NCI-H69 (cell line): ENCODE measurements at regions not wholly inside any gene's neighbourhood (a gene's known extent, or its start where the extent isn't known, plus 50 kb on each side); places are given as distances from the start of the nearest gene placed in this dataset.
A peak's percentile ranks its signal among the peaks of the same experiment; 100 is the strongest.
"Not testable (repeated sequence)": the region's sequence is repeated elsewhere in the genome, so short reads cannot be mapped to it uniquely, and the experiment has no call there.

Source experiments
- DNase-seq: peaks from one replicate; lab custom pipeline; 2025; lab: John Stamatoyannopoulos, UW

DNA sequence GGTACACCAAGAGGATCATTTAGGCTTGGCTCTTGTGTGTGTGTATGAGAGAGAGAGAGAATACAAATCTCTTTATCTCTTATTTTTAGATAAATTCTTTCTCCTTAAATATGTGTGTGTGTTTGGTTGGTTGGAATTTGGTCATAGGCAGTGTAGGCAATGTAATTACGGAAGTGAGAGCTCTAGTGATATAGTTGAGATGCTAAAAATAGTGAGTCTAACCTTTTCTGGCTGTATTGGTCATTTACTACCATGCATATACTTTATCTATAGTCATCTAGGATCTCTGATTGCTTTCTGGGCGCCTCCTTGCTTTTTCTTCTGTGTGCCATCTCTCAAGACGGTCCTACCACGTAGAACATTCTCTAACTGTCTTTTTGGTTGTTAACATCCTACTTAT, 250.2 kb downstream of the NUF2 start:
- DNase-seq: no peak

DNA sequence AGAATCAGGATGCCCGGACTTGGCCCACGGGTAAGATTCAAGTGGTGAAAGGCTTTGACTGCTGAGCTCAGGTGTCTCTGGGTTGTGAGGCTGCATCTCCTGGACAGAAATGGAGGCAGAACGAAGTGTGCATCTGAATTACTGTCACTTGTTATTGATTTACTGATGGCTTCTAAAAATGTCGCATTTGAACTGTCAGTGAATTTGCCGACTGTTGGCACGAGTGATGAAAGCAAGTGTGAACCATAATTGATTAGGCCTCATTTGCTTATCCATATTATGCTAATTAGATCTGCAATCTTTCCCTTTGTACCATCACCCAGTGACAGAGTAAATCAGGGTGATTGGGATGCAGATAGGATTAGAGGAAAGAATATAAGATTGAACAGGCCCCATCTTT, 252.4 kb downstream of the NUF2 start:
- no peak for DNase-seq

DNA sequence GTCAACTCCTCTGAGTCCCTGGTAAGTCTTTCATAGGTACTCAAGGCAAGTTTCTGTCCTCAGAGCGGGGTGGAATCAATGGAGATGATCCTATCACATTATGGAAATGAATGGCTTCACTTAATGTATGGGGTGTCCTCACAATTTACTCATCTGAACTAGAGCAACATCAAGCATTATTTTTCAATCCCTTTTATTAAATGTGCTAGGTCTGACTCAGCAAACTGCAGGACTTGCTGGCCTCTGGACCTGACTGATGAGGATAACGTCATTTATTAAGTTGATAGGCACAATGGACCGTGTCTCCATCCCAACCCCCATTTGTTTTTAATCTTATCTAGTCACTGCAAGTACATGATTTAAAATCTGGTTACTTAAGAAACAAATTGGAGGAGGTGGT, 259.2 kb downstream of the NUF2 start:
- DNase-seq: no peak

DNA sequence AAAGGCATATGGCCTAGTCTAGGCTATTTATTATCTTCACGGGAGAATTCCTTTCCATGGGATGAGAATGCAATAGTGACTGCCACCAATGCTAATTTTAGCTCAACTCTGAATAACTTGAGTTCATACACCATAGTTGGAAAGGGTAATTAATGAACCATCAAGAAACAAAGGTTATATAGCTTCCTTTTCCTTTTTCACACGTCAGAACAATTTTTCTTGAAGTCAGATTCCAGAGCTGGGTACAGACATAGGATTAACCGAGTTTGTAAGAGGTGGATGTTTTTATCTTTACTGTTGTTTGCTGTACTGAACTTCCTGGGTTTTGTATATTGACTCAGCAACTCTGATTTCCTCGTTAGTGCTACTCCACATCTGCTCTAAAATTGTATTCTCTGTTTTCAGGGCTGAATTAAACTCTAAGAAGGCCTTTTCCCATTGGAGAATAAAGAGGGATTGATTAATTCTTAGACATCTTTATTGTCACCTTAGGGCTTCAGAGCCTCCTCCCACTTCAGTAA, 262.0 kb downstream of the NUF2 start:
- peak; percentile 24 for DNase-seq

DNA sequence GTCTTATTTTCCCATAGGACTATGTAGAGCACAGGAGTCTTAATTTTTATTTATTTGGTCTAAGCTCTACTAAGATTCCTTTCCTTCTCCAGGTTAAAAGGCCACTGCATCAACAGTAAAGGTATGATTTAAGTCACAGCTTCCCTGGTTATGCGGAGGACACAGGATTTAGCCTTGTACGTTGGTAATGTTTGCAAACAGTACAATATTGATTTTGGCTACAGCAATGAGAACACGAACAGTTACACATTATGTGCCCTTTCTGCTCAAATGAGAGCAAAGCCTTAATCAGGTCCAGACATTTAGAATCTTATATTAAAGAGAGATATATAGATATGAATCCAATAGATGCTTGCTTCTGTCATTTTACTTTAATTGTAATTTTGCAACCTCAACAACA, 264.0 kb downstream of the NUF2 start:
- no peak for DNase-seq

DNA sequence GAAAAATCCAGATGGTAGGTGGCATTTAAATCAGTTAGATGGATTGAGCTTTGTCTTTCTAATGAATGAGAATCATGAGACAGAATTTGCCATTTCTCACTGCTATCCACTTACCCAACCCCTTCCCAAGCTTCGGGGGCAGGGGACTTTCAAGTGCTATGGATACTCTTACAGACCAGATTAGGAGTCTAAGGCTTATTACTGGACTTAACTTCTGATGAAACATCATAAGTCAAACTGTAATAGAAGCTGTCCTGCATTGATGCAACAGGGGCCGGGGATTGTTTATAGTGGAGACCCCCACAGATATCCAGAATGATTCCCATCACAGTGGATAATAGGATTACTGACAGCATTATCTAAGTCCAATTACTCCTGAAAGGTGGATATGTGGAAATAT, 267.0 kb downstream of the NUF2 start:
- DNase-seq: no peak

DNA sequence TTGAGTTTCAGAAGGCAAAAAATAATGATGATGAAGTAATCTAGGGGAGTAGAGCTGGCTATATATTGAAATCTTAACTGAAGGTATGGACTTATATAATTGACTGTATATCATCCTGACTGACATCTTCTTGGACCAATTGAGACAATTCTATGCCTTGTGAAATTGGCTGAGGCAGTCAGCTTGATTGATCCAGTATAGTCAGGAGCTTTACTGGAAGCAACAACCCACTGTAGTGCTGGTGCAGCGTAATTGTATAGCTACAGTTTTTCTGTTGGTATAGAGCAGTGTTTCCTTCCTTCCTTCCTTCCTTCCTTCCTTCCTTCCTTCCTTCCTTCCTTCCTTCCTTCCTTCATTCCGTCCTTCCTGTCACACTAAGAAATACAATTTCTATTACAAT, 268.0 kb downstream of the NUF2 start:
- DNase-seq: no peak

DNA sequence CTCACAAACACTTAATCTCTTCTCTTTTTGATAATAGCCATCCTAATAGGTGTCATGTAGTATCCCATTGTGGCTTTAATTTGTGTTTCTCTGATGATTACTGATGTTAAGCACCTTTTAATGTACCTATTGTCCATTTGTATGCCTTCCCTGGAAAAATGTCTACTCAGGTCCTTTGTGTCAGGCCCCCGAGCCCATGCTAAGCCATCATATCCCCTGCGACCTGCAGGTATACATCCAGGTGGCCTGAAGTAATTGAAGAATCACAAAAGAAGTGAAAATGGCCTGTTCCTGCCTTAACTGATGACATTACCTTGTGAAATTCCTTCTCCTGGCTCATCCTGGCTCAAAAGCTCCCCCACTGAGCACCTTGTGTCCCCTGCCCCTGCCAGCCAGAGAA, 269.4 kb downstream of the NUF2 start:
- DNase-seq: not testable (repeated sequence)

DNA sequence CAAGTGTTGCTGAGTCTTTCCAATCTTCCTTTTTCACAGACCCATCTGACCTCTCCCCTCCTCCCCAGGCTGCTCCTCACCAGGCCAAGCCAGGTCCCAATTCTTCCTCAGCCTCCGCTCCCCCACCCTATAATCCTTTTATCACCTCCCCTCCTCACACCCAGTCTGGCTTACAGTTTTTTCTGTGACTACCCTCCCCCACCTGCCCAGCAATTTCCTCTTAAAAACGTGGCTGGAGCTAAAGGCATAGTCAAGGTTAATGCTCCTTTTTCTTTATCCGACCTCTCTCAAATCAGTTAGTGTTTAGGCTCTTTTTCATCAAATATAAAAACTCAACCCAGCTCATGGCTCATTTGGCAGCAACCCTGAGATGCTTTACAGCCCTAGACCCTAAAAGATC, 270.9 kb downstream of the NUF2 start:
- not testable (repeated sequence) for DNase-seq

DNA sequence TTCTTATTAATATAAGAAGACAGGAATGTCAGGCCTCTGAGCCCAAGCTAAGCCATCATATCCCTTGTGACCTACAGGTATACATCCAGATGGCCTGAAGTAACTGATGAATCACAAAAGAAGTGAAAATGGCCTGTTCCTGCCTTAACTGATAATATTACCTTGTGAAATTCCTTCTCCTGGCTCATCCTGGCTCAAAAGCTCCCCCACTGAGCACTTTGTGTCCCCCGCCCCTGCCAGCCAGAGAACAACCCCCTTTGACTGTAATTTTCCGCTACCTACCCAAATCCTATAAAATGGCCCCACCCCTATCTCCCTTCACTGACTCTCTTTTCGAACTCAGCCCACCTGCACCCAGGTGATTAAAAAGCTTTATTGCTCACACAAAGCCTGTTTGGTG, 274.4 kb downstream of the NUF2 start:
- not testable (repeated sequence) for DNase-seq

DNA sequence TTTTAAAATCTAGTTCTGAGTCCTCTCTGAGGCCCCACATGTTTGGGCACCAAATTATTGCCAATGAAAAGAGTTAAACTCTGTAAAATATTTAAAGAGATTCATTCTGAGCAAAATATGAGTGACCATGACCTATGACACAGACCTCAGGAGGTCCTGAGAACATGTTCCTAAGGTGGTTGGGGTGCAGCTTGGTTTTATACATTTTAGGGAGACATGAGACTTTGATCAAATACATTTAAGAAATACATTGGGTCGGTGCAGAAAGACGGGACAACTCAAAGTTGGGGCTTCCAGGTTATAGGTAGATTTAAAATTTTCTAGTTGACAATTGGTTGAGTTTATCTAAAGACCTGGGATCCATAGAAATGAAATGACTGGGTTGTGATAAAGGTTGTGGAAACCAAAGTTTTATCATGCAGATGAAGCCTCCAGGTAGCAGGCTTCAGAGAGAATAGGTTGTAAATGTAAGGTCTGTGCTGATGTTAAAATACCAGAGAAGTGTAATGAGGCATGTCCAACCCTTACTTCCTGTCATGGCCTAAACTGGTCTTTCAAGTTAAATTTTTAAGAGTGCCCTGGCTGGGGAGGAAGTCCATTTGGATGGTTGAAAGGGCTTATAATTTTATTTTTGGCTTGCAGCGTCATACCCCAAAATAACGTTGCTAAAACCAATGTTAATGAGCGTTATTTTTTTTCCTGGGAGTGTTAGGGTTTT, 274.9 kb downstream of the NUF2 start:
- DNase-seq: peak; percentile 37

DNA sequence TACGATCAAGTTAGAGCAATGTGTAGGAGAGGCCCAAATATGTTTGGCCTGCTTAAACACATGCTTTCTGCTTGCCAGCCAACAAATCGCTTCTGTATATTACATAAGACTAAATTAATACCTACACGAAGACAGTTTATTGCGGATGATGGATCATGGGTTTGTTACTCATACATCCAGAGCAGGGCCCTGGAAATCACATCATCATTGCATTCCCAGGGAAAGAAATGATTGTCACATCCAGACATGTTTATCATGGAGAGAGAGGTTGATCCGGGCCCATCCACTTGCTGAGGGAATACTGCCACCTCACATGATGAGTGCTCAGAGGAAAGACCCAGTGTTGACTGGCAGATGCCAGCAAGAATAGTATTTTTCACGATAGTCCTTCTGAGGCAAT, 282.6 kb downstream of the NUF2 start:
- DNase-seq: no peak

DNA sequence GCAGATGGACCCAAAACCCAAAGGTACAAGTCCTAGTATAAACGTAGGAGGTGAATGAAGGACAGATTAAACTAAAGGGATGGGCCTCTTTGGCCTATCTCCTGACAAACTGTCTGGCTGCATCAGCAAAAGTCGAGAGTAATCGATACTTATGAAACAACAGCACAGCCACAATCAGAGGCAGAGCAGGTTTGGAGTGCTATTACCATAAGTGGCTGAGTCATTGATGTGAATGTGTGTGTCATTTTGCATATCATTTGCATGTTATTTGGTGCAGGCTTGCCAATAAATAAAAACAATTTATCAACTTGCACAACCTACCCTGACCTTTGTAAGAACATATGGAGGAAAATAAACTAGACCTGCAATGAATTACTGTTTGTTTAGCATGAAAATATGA, 283.1 kb downstream of the NUF2 start:
- DNase-seq: no peak

DNA sequence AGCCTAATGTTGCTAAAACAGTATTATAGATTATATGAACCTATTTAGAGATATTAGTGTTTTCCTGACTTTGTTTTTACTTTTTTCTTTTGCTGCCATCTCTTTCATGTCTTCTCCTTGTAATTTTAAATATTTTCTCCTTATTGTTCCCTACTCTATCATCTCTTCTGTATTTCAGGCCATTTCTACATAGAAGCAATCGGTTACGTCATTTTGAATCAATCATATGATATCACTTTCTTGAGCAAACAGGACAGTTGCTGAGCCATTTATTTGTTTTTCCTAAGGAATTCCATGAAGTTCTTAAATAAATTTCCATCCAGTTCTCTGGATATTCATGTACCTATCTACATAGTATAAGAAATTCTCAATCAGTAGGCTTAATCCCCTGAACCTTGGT, 287.2 kb downstream of the NUF2 start:
- DNase-seq: no peak

DNA sequence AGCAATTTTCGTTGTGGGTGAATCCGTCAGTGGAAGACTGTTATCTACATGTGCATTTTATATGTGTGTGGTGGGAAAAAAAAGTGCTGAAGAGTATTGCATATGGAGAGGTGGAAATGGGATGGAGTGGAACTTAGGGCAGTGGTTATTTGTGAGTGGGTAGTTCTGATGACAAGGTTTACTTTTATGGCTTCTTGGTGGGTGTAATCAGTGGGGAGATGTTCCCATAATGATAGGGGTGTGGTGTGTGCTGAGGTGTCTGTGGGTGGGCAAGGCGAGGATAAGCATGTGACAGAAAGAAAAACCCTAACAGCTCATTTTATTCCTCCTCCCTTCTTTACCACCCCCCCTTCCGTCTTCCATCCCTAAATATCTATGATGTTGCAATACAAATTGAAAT, 288.1 kb downstream of the NUF2 start:
- no peak for DNase-seq

DNA sequence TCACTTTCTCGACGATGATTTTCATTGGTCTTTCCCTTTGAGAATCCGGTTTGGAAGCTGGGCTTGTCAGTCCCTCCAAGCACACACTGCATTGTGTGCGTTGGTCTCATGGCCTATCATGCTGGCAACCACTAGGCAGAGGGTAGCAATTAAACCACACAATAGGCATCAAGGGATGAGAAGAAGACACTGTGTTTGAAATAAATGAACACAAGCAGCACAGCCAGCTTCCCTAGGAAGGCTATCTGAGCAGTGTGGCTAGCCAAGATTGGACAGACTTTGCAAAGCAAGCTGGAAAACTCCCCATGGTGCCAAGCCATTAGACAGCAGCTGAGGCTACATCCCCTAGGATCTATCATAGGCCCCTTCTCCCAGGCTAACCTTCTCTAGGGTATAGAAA, 288.7 kb downstream of the NUF2 start:
- DNase-seq: peak; percentile 99

DNA sequence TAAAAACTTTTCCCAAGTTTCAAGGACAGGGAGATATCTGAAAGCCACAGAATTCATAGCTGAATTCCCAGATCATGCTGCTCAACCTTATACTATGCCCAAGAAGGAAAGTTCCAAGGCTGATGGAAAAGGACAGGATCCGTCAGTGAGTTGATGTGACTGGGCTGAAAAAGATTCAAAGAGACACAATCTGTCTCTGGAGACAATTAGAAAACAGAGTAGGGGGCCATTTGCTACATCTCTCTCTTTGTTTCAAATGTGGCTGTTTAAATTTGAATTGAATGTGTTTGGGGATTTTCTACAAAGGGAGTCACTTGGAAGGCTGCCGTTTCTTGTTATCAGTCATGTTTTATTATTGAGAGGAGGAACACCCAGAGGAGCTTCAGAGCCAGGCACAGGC, 292.6 kb downstream of the NUF2 start:
- DNase-seq: no peak

DNA sequence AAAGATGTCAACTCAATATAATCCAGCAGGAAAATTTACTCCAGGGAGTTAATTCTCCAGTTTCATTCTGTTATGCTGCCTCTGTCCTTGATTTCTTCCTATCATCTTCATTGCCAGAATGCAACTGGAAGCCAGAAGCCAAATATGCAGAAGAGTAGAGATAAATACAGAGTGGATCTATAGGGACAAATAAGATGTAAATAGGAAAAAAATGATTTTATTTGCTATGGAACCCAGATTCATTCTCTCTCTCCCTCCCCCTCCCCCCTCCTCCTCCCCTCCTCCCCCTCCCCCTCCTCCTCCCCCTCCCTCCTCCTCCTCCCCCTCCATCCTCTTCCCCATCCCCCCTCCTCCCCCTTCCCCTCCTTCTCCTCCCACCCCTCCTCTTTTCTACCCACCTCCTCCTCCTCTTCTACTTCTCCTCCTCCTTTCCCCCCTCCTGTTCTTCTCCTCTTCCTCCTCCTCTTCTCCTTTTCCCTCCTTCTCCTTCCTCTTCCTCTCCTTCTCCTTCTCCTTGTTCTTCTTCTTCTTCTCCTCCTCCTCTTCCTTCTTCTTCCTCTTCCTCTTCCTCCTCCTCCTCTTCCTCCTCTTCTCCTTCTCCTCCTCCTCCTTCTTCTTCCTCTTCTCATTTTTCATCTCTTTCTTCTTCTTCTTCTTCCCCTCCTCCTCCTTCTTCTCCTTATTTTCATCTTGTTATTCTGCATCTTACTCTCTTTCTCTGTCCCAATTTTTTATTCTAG, 306.4 kb downstream of the NUF2 start:
- no peak for DNase-seq

DNA sequence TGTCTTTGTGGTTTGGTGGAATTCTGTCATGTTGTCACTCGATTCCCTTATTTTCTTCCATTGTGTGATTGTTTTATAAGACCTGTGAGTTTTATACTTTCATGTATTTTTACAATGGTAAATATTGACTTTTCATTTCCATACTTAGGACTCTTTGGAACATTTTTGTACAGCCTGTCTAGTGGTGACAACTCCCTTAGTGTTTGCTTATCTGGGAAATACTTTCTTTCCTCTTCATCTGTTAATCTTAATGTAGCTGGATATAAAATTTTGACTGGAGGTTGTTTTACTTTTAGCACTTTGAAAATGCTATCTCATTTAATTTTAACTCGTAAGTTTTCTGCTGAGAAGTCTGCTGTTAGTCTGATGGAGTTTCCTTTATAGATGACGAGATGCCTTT, 310.5 kb downstream of the NUF2 start:
- no peak for DNase-seq

DNA sequence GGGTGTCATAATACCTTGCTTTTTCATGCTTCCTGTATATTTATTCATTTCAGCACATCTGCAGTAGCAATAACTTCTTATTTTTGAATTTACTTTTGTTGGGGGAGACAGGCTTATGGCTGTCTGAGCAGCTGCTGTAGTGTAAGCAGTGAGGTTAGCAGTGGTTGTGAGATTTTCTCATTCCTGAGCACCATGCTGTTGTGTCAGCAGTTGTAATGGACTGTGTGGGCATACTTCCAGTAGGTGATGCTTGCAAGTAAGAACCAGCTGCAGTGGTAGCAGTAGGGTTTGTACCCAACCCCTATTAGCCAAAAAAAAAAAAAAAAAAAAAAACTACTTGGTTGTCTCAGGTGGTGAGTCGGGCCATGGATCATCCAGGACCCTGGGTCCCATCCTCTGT, 311.6 kb downstream of the NUF2 start:
- no peak for DNase-seq

DNA sequence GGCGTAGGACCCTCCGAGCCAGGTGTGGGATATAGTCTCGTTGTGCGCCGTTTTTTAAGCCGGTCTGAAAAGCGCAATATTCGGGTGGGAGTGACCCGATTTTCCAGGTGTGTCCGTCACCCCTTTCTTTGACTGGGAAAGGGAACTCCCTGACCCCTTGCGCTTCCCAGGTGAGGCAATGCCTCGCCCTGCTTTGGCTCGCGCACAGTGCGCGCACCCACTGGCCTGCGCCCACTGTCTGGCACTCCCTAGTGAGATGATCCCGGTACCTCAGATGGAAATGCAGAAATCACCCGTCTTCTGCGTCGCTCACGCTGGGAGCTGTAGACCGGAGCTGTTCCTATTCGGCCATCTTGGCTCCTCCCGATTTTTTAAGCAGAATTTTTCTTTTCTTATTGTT, 323.9 kb downstream of the NUF2 start:
- not testable (repeated sequence) for DNase-seq

DNA sequence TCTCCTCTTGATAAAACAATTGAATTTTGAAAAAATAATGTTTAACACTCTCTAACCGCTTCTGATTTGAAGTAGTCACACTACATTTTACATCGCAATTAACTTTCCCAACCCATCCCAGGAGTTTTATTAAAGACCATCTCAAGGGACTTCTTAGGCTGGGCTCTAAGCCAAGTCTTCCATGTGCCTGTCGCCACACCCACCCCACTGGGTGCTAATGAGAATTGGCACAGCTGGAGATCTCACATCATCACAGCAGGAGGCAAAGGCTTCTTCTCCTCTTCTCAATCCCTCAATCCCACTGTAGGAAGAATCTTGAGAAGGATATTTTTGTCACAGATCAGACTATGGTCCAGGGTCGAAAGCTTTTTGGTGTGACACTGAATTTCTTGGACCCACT, 328.9 kb downstream of the NUF2 start:
- DNase-seq: peak; percentile 93

DNA sequence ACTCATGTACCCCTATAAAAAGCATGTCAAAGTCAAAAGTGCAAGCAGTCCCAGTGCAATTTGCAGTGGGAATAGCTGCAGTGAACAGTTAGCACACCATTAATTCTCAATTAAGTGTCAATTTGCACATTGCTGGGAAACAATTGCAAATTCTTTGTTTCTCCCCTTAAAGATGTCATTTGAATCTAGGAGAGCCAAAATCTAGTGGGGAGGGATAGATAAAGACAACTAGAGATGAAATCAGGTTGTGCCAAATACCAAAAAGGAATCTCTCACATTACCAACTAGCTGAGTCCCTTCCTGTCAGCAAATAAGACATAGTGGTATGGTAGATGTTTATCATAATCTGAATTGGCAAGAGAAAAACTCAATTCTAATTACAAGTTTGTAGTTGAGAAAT, 330.7 kb downstream of the NUF2 start:
- DNase-seq: no peak

DNA sequence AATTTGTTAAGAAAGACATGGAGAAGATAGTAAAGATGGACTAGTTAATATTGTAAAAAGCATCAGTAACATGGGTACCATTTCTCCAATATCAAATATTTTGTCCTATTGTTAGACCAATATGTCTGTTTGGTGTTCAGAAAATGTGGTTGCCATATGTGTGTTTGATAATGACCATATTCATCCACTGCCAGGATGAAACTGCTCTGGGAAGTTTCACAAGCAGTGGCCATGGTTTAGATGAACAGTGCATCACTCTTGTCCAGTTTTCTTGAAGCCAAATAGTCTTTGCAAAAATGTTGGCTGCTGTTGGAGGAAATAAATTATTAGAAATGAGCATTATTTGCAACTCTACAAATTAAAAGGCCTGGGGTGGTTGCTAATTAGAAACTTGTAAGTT, 333.8 kb downstream of the NUF2 start:
- DNase-seq: peak; percentile 38
